ENCODE measurements at regions not wholly inside any gene's neighbourhood (a gene's known extent, or its start where the extent isn't known, plus 50 kb on each side); places are given as distances from the start of the nearest gene placed in this dataset.

DNA sequence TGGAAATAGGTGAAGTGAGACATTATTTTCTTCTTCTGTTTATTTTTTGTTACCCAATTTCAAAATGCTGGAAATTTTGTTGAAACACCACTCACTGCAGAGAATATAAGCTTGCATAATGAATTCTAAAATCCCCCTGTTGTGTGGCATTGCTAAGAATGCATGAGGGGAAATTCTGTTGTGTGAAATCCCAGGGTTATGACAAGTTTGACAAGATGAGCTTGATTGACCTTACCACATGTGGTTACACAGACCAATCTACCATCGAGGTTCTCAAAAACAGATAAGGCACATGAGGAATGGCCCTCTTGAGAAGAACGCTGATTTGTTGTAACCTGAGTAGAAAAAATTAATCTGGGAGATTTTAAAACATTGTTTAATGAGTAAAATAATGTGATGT lies 261.6 kb upstream of the MMADHC start:
- TF ChIP-seq, protein P1, sequence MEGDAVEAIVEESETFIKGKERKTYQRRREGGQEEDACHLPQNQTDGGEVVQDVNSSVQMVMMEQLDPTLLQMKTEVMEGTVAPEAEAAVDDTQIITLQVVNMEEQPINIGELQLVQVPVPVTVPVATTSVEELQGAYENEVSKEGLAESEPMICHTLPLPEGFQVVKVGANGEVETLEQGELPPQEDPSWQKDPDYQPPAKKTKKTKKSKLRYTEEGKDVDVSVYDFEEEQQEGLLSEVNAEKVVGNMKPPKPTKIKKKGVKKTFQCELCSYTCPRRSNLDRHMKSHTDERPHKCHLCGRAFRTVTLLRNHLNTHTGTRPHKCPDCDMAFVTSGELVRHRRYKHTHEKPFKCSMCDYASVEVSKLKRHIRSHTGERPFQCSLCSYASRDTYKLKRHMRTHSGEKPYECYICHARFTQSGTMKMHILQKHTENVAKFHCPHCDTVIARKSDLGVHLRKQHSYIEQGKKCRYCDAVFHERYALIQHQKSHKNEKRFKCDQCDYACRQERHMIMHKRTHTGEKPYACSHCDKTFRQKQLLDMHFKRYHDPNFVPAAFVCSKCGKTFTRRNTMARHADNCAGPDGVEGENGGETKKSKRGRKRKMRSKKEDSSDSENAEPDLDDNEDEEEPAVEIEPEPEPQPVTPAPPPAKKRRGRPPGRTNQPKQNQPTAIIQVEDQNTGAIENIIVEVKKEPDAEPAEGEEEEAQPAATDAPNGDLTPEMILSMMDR (conservative IDR thresholded peaks at IDR 0.05 in 1 of 2, IDR thresholded peaks at IDR 0.05 in 1 of 2; ENCODE audit: extremely low read depth in 1 of 2, insufficient read depth in 1 of 2, low read depth in 1 of 2, low read length in 2 of 2), result no peak
- TF ChIP-seq EZH2 (IDR thresholded peaks at IDR 0.05; ENCODE audit: borderline replicate concordance, low read length), result no peak
